Spinal cord (tissue), 9 donors: ENCODE measurements at regions not wholly inside any gene's neighbourhood (a gene's known extent, or its start where the extent isn't known, plus 50 kb on each side); places are given as distances from the start of the nearest gene placed in this dataset.

Experiments
- DNase-seq, 6 donors: peaks; one replicate each; pipeline versions ENCODE4 v3.0.0 to v3.0.0-alpha.2; 2013 to 2015; ENCODE audit warnings: low spot score in 6 of 6, low read depth in 4 of 6
- H3K27ac ChIP-seq: one replicate; pipeline ENCODE4 v1.5.1; 2013; ENCODE audit warnings: low read depth, low read length, control low read depth
- H3K27me3 ChIP-seq: one replicate; pipeline ENCODE4 v1.6.1; 2013; ENCODE audit warnings: low read length; ENCODE audit not compliant: control insufficient read depth, insufficient read depth
- H3K36me3 ChIP-seq: one replicate; pipeline ENCODE4 v1.6.1; 2013; ENCODE audit warnings: low read length; ENCODE audit not compliant: control insufficient read depth, insufficient read depth
- H3K4me1 ChIP-seq: one replicate; pipeline ENCODE4 v1.6.1; 2013; ENCODE audit warnings: low read length; ENCODE audit not compliant: control insufficient read depth, insufficient read depth
- H3K4me3 ChIP-seq: one replicate; pipeline ENCODE4 v1.5.1; 2013; ENCODE audit warnings: low read depth, low read length, control low read depth
- H3K9me3 ChIP-seq: one replicate; pipeline ENCODE4 v1.6.1; 2013; ENCODE audit warnings: low read length; ENCODE audit not compliant: control insufficient read depth, insufficient read depth
- WGBS: methylation state at CpG from one replicate; pipeline ENCODE4 v1.1.5; 2013; ENCODE audit warnings: missing lambda C conversion rate; ENCODE audit not compliant: insufficient coverage; 5-methylcytosine and 5-hydroxymethylcytosine counted together
- donor health status: healthy.

DNA sequence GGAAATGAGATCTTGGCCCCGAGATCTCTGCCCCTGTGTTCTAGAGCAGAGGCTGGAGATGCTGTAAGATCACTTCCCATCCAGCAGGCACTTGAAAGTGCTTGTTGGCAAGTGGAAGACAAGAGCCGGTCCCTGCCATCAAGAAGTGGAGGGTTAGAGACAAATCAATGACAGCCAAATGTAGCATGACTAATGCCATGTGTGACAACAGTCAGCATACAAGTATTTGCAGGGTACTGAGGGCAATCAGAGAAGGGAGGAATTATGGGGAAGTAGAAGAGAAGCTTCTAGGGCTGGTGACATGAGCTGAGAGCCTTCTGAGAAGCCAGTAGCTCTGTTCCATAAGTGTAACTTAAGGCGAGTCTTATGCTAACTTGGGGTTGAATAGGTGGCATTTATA, 58.6 kb downstream of the TMEM17 start:
- no peak overlapping the region for H3K4me3 ChIP-seq
- no peaks in the 10 kb centered on the region for H3K9me3 ChIP-seq
- WGBS: 85% methylated on average over 2 of the region's 3 CpGs
- H3K27me3 ChIP-seq: no peaks in the 10 kb centered on the region
- H3K4me1 ChIP-seq: no peaks in the 10 kb centered on the region
- H3K27ac ChIP-seq: no peak overlapping the region
- no peaks in the 10 kb centered on the region for H3K36me3 ChIP-seq
- no peak for DNase-seq

DNA sequence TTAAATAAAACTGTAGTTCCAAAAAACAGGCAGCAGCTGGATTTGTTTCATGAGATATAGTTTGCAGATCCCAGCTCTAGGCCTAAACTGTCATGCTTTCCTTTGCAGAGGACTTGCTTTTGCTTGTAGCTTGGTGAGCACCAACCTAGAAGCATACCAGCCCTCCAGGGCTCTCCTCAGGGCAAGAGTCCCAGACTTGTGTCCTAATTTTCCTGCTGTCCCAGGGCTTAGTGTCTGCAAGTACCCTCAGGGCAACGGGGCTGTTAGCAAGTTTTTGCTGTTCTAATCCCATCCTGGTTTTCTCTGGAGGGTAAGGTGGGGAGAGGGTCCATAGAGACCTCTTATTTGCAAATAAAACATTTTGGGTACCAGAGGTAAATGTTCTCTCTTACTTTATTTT, 59.5 kb downstream of the TMEM17 start:
- H3K27ac ChIP-seq: no peak overlapping the region
- H3K4me1 ChIP-seq: no peaks in the 10 kb centered on the region
- no CpG with 5 or more reads among the region's 1 CpG for whole genome bisulfite sequencing
- no peak overlapping the region for H3K4me3 ChIP-seq
- no peaks in the 10 kb centered on the region for H3K36me3 ChIP-seq
- DNase-seq: no peak
- H3K27me3 ChIP-seq: no peaks in the 10 kb centered on the region
- H3K9me3 ChIP-seq: no peaks in the 10 kb centered on the region

DNA sequence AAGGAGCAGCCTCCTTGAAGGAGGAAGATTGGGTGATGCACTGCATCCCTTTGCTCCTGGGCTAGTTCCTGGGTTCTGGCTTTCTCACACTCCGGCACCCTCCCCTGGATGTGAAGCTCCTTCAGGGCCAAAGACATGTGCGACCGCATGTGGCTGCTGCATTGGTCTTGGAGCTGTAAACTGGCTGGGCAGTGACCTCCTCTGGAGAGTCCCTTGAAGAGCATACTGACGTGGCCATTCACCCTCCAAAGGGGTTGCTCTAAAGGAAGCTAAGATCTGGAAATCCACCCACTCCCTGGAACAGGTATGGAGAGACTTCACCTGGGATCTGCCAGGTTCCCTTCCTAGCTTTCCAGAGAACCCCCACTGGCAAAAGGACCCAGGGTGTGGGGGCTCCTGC, 62.1 kb downstream of the TMEM17 start:
- no peak overlapping the region for H3K4me3 ChIP-seq
- 93% methylated on average over 3 of the region's 4 CpGs for WGBS
- DNase-seq: no peak
- H3K36me3 ChIP-seq: no peaks in the 10 kb centered on the region
- H3K9me3 ChIP-seq: no peaks in the 10 kb centered on the region
- no peaks in the 10 kb centered on the region for H3K27me3 ChIP-seq
- no peak overlapping the region for H3K27ac ChIP-seq
- H3K4me1 ChIP-seq: no peaks in the 10 kb centered on the region

DNA sequence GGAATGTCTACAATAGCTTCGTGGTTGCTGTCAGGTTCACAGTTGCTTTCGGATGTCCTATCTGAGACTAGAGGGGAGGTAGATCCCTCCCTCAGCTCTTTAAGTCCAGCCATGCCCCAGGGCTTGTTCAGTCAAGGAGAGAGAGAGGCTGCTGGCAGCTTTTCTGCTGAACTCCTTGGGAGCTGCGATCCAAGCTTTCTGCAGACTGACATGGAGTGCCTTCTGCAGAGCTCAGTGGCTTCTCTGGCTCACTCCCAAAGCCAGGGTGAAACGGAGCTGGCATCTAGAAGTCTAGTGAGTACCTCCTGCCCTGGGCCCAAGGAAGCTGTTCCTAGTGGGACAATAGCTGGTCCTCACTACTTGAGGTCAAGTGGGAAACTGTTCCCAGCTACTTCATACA, 62.5 kb downstream of the TMEM17 start:
- Histone ChIP-seq H3K27ac (no peak overlapping the region), H3K27me3 (no peaks in the 10 kb centered on the region), H3K4me3 (no peak overlapping the region), H3K9me3 (no peaks in the 10 kb centered on the region), H3K36me3 (no peaks in the 10 kb centered on the region), H3K4me1 (no peaks in the 10 kb centered on the region)
- no peak for DNase-seq
- 90% methylated on average over 3 of the region's 4 CpGs for WGBS

DNA sequence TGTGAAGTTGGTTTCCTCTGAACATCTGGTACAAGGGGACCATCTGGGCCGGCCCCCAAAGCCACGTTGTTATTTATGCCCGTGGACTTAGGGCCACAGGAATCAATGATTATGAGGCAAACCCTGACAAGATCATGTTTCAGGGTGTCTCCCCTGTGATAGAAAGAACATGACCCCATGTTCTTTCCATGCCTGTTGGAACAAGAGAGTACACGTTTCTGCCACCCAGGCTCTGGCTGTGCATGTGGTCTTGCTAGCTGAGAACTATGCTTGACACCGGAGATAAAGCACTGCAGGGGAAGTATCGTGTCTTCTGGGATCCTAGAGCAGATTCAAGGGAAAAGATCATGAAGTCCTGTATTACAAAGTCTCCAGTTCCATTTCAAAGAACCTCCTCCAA, 64.2 kb downstream of the TMEM17 start:
- no peaks in the 10 kb centered on the region for H3K4me1 ChIP-seq
- H3K4me3 ChIP-seq: no peak overlapping the region
- 80% methylated on average over 6 of the region's 6 CpGs for WGBS
- no peaks in the 10 kb centered on the region for H3K27me3 ChIP-seq
- H3K9me3 ChIP-seq: no peaks in the 10 kb centered on the region
- H3K27ac ChIP-seq: no peak overlapping the region
- H3K36me3 ChIP-seq: no peaks in the 10 kb centered on the region
- no peak for DNase-seq

DNA sequence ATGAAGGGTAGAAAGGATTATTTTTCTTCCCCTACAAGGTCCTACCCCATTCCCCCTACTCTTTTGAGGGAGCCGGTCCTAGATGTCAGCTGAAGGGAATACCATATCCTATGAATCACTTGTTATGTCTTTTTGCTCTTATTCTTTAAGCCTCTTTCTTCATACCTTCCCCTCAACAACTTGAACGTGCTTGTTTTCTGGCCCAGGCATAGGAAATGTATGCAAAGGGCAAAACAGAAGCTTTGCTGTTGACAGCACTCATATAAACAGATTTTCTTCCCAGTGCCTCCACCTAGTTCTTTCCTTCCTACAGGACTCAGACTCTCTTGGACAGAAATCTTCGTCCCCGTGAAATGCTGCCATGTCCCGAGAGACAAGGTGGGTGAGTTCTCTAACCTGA, 64.6 kb downstream of the TMEM17 start:
- no peaks in the 10 kb centered on the region for H3K9me3 ChIP-seq
- WGBS: 93% methylated on average over 5 of the region's 5 CpGs
- H3K27ac ChIP-seq: no peak overlapping the region
- no peaks in the 10 kb centered on the region for H3K36me3 ChIP-seq
- no peak overlapping the region for H3K4me3 ChIP-seq
- no peaks in the 10 kb centered on the region for H3K4me1 ChIP-seq
- DNase-seq: no peak
- no peaks in the 10 kb centered on the region for H3K27me3 ChIP-seq

DNA sequence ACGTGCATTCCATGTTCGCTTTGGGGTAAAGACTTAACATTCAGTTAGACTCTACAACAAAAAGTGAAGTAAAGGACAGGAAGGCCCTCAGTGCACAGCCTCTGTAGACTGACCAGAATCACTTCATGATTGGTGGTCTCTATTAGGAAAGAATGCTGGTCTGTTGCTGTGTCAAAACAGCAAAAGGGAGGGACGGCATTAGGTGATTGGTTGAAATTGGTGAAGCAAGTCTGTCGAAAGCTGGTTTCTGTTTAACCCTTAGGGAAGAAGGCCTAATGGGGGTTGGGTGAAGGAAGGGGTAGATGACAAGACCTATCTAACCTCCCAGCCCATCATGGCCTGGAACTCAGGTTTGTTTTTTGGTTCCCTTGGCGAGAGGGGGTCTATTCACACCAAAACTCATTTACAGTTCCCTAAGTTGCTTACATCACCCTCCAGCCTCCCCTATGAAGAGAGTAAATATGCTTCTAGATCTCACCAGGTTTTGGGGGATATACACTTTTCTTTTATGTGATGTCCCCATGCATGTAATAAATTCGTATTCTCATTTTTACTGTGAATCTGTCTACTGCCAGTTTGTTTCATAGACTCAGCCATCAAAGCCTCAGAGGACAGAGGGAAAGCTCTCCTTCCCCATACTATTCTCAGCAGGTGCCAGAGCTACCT, 65.6 kb downstream of the TMEM17 start:
- Histone ChIP-seq H3K9me3 (no peaks in the 10 kb centered on the region), H3K27me3 (no peaks in the 10 kb centered on the region), H3K36me3 (no peaks in the 10 kb centered on the region), H3K27ac (no peak overlapping the region), H3K4me3 (no peak overlapping the region), H3K4me1 (no peaks in the 10 kb centered on the region)
- WGBS: 85% methylated on average over 3 of the region's 6 CpGs
- DNase-seq: no peak

DNA sequence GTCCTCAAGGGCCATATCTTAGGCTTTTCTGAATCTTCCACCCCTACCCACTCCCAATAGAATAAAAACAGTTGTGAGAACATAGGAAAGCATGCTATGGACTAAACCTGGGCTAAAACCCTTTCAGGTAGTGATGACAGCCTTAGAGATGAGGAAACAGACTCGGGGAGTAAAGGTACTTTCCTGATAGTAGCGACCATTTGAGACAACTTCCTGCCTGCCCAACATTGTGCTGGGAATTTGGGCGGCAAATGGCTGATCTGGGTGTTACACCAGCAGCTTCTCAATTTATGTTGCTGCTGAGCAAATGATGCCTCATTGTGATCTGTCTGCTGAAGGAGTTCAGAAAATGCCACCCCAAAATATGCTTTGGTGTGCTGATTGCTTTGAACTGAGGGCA, 66.6 kb downstream of the TMEM17 start:
- H3K4me1 ChIP-seq: no peaks in the 10 kb centered on the region
- no peaks in the 10 kb centered on the region for H3K36me3 ChIP-seq
- no peak overlapping the region for H3K4me3 ChIP-seq
- 83% methylated on average over 2 of the region's 3 CpGs for WGBS
- no peaks in the 10 kb centered on the region for H3K9me3 ChIP-seq
- no peaks in the 10 kb centered on the region for H3K27me3 ChIP-seq
- DNase-seq: no peak
- no peak overlapping the region for H3K27ac ChIP-seq

DNA sequence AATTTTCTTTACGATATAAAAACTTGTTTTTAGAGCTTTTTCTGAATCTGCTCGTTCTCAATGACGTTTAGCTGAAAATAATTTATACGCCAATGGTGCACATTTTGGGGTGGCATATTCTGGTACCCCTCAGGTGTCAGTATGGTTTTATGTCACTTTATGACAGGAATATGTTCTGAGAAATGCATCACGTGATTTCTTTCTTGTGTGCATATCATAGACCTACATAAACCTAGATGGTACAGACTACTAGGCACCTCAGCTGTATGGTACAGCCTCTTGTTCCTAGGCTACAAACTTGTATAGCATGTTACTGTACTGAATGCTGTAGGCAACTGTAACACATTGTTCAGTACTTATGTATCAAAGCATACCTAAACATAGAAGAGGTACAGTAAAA, 68.2 kb downstream of the TMEM17 start:
- no peak for DNase-seq
- no peak overlapping the region for H3K27ac ChIP-seq
- H3K27me3 ChIP-seq: no peaks in the 10 kb centered on the region
- no peaks in the 10 kb centered on the region for H3K4me1 ChIP-seq
- no peak overlapping the region for H3K4me3 ChIP-seq
- H3K36me3 ChIP-seq: no peaks in the 10 kb centered on the region
- no peaks in the 10 kb centered on the region for H3K9me3 ChIP-seq
- WGBS: 95% methylated on average over 3 of the region's 5 CpGs

DNA sequence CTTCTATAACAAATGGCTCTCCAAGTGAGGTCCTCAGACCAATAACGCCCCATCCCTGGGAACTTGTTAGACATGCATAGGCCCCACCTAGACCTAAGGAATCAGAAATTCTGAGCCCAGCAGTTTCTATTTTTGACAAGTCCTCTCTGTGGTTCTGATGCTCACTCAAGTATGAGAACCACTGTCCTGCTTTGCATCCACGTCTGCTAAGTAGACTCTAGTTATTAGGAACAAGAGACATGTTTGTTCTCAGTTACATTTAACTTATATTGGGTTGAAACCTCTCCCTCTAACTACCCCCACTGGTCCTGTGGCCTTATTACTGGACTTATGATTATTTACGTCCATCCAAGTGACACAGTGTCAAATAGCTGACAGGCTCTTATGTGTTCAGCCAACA, 70.3 kb downstream of the TMEM17 start:
- no peaks in the 10 kb centered on the region for H3K27me3 ChIP-seq
- no peak overlapping the region for H3K27ac ChIP-seq
- H3K36me3 ChIP-seq: no peaks in the 10 kb centered on the region
- no peak for DNase-seq
- 80% methylated on average over 2 of the region's 3 CpGs for WGBS
- H3K4me3 ChIP-seq: no peak overlapping the region
- H3K9me3 ChIP-seq: no peaks in the 10 kb centered on the region
- no peaks in the 10 kb centered on the region for H3K4me1 ChIP-seq
